Activated CD8-positive, alpha-beta T cell treated with anti-CD3 and anti-CD28 coated beads, Interleukin-2, amount 10 ng/mL, durations not matched to agents 7 days and 5 days (primary cell): ENCODE measurements at regions not wholly inside any gene's neighbourhood (a gene's known extent, or its start where the extent isn't known, plus 50 kb on each side); places are given as distances from the start of the nearest gene placed in this dataset.
A peak's percentile ranks its signal among the peaks of the same experiment; 100 is the strongest.

Experiments
- ATAC-seq: fragments of 150-1000 bp; cut with Tn5 transposase; one replicate; pipeline ENCODE4 v1.10.0; 2021; ENCODE audit warnings: moderate library complexity
- CTCF ChIA-PET: fragments of 350-600 bp; sonication (Branson Sonifier 250); formaldehyde crosslinking; loops from one replicate; lab custom pipeline; 2021; ENCODE audit warnings: antibody characterized with exemption; lab: Charles Lee
- POLR2A ChIA-PET: fragments of 350-600 bp; sonication (Branson Sonifier 250); formaldehyde crosslinking; loops from one replicate; lab custom pipeline; 2021; ENCODE audit warnings: antibody characterized with exemption; lab: Charles Lee
- DNase-seq: peaks from one replicate; pipeline ENCODE4 v3.0.0-alpha.2; 2020
- H3K27ac Mint-ChIP-seq: one replicate; pipeline ENCODE4 v1.8.0; 2021; ENCODE audit warnings: mild to moderate bottlenecking, mixed read lengths
- H3K27me3 Mint-ChIP-seq: one replicate; pipeline ENCODE4 v1.8.0; 2021; ENCODE audit warnings: low read depth, mixed read lengths
- H3K36me3 Mint-ChIP-seq: one replicate; pipeline ENCODE4 v1.8.0; 2021; ENCODE audit warnings: low read depth, mixed read lengths
- H3K4me1 Mint-ChIP-seq: one replicate; pipeline ENCODE4 v1.8.0; 2021; ENCODE audit warnings: low read depth, mixed read lengths
- H3K4me3 Mint-ChIP-seq: one replicate; pipeline ENCODE4 v1.8.0; 2021; ENCODE audit warnings: mild to moderate bottlenecking, mixed read lengths
- H3K9me3 Mint-ChIP-seq: one replicate; pipeline ENCODE4 v1.8.0; 2022; ENCODE audit warnings: mixed read lengths; ENCODE audit not compliant: insufficient read depth

DNA sequence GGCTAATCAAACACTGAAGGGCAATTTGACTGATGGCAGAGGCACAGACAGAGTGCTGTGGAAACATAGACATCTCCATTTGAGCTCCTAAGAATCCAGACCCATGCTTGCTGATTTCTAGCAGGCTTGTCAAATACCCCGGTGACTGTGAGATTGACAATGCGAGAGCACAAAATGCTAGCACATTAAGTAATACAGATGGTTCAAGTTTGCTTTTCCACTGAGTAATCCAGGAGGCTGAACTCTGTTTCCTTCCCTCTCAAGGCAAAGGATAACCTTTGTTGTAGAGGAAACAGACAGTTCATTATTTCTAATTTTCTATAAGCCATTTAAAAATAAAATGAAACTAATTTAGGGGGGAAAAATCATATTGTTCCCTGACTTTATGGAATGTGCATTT is 256.5 kb upstream of the CRY1 start:
- POLR2A ChIA-PET: interaction anchor here (1.1 to 1.6 kb wide), 2 partner anchors 13 to 29 kb away, joined by 3 to 7 read pairs; no protein-coding TSS in a partner anchor

DNA sequence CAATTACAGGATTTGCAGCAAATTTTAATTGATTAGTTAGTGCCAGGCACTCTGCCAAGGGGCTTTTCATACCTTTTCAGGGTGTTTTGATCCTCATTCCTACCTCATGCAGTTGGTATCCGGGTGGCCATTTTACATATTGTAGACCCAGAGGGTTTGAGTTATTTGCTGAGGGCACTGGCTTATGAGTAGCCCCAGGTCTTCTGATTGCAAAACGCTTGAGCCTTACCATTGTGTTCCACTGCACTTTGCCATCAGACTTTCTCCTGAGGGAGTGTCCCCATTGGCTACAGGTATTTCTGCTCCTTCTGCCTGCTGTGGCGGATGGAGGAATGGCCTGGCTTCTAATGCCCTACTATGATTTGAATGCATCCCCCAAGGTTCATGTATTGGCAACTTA is 257.8 kb upstream of the CRY1 start:
- ChIA-PET POLR2A (no interaction called here), CTCF (no interaction called here)
- Mint-ChIP-seq H3K27me3 (no peaks in the 10 kb centered on the region), H3K9me3 (peaks cover 12% of the 10 kb centered on the region), H3K4me1 (peaks cover 69% of the 10 kb centered on the region), H3K4me3 (no peak overlapping the region), H3K27ac (no peak overlapping the region), H3K36me3 (peaks cover 25% of the 10 kb centered on the region)
- no peak for ATAC-seq
- DNase-seq: no peak

More for the DNA sequence above, 256.5 kb upstream of the CRY1 start:
- DNase-seq: no peak
- H3K4me1 Mint-ChIP-seq: peaks cover 62% of the 10 kb centered on the region
- no peak overlapping the region for H3K4me3 Mint-ChIP-seq
- no peaks in the 10 kb centered on the region for H3K27me3 Mint-ChIP-seq
- ATAC-seq: no peak
- no peak overlapping the region for H3K27ac Mint-ChIP-seq
- peaks cover 32% of the 10 kb centered on the region for H3K36me3 Mint-ChIP-seq
- peaks cover 12% of the 10 kb centered on the region for H3K9me3 Mint-ChIP-seq
- CTCF ChIA-PET: interaction anchor here (1.5 kb wide), 2 partner anchors 28 to 53 kb away, joined by 4 read pairs; no protein-coding TSS in a partner anchor

DNA sequence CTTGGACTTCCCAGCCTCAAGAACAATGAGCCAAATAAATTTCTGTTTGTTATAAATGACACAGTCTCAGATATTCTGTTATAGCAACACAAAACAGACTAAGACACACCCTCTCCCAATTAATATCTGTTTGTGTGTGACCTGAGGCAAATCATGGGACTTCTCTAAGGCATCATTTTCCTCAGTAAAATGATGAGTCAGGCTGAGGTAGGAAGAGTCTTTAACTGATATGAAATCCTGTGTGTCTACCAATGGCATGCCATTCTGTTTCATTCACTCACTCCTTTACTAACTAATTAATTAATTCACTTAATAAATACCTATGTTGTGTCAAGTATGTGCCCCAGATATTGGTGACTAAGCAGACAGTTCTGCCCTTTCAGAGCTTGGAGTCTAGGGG is 258.4 kb upstream of the CRY1 start:
- Mint-ChIP-seq H3K4me1 (peaks cover 69% of the 10 kb centered on the region), H3K4me3 (no peak overlapping the region)
- DNase-seq: no peak

DNA sequence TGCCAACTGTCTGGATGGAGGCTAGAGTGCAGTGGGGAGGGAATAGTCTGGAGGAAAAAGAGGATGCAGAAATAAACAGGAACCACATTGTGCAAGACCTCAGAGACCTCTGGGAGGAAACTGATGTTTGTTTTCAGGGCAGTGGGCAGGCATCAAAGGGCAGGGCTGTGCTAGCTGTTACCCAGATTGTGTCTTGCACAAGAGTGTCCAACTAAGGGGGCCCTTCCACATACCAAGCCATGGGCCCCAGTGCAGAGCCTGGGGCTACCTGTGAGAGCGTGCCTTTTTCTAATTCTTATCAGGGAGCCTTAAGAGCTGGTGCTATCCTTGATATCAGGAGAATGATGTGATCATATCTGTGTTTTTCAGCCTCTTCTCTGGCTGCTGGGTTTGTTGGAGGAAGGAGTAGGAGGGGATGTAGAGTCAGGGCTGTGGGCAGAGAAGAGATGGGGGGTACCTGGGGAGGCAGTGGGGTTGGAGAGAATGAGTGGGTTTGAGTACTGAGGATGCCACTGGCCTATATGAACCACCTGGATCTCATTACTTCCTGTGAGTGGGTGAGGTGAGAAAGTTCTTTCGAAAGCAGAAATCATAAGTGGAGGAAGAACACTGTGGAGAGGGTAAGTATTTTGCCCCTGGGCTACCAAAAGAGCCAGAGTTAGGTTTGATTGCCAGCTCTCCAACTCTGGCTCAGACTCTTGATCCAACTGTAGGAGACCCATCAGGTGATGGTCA is 259.2 kb upstream of the CRY1 start:
- ChIA-PET CTCF (no interaction called here), POLR2A (interaction anchor here (0.6 to 1.7 kb wide), 3 partner anchors 12 to 32 kb away, joined by 3 to 6 read pairs (median 3); no protein-coding TSS in a partner anchor)
- Mint-ChIP-seq H3K27me3 (no peaks in the 10 kb centered on the region), H3K4me1 (peaks cover 73% of the 10 kb centered on the region), H3K27ac (peak overlapping the region; percentile 78), H3K4me3 (peak overlapping the region; percentile 16), H3K9me3 (peaks cover 8% of the 10 kb centered on the region), H3K36me3 (peaks cover 16% of the 10 kb centered on the region)
- DNase-seq (peak; percentile 36), ATAC-seq (peak; percentile 69)

More for the DNA sequence above, 258.4 kb upstream of the CRY1 start:
- peaks cover 12% of the 10 kb centered on the region for H3K9me3 Mint-ChIP-seq
- POLR2A ChIA-PET: interaction anchor here (1.1 to 1.7 kb wide), 2 partner anchors 20 to 31 kb away, joined by 3 to 6 read pairs; no protein-coding TSS in a partner anchor
- no peaks in the 10 kb centered on the region for H3K27me3 Mint-ChIP-seq
- no peak for ATAC-seq
- peak overlapping the region; percentile 78 for H3K27ac Mint-ChIP-seq
- peaks cover 22% of the 10 kb centered on the region for H3K36me3 Mint-ChIP-seq
- CTCF ChIA-PET: no interaction called here

- Mint-ChIP-seq H3K27me3 (no peaks in the 10 kb centered on the region), H3K36me3 (peaks cover 15% of the 10 kb centered on the region), H3K4me1 (peaks cover 74% of the 10 kb centered on the region), H3K27ac (peak overlapping the region; percentile 78), H3K4me3 (no peak overlapping the region), H3K9me3 (peaks cover 8% of the 10 kb centered on the region)
- POLR2A ChIA-PET: interaction anchor here (0.5 to 1.7 kb wide), 2 partner anchors 21 to 33 kb away, joined by 3 to 6 read pairs; no protein-coding TSS in a partner anchor
- ATAC-seq (no peak), DNase-seq (no peak)
- CTCF ChIA-PET: interaction anchor here (1.0 kb wide), 1 partner anchor 20 kb away, joined by 3 read pairs; no protein-coding TSS in a partner anchor
Observed at GRCh38 chr12:107353312-107353711, 260.0 kb upstream of the CRY1 start.

GRCh38 chr12:107355004-107355565 is 261.7 kb upstream of the CRY1 start:
- ChIA-PET POLR2A (interaction anchor here (0.7 kb wide), 1 partner anchor 18 kb away, joined by 3 read pairs; no protein-coding TSS in a partner anchor), CTCF (interaction anchor here (0.8 to 4.2 kb wide), 7 partner anchors 17 to 224 kb away, joined by 3 to 42 read pairs (median 7); a partner anchor contains a TSS)
- Mint-ChIP-seq H3K4me3 (no peak overlapping the region), H3K9me3 (peaks cover 8% of the 10 kb centered on the region), H3K36me3 (peaks cover 17% of the 10 kb centered on the region), H3K4me1 (peaks cover 82% of the 10 kb centered on the region), H3K27ac (no peak overlapping the region), H3K27me3 (no peaks in the 10 kb centered on the region)
- DNase-seq (no peak), ATAC-seq (no peak)

DNA sequence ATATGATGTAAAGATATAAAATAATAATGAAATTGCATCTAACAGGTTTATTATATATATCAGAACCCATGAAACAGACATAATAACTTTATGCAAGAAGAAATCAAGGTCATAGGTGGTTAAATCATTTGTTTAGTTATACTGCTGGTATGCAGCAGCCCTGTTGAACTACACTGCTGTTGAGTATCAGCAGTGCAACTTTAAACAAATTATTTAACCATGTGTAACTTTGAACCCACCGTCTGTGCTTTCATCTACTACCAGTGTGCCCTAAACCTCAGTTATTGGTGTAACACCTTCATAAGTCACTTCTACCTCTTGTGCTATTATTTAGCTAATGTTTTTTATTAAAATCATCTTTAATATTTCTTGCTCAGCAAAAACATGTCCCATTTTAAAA is 262.3 kb upstream of the CRY1 start:
- no peak overlapping the region for H3K27ac Mint-ChIP-seq
- H3K4me1 Mint-ChIP-seq: peaks cover 83% of the 10 kb centered on the region
- ATAC-seq (no peak), DNase-seq (no peak)
- ChIA-PET CTCF (interaction anchor here (0.8 to 4.2 kb wide), 8 partner anchors 17 to 224 kb away, joined by 3 to 42 read pairs (median 6); a partner anchor contains a TSS), POLR2A (interaction anchor here (1.1 to 2.0 kb wide), 2 partner anchors 14 to 35 kb away, joined by 4 to 10 read pairs; no protein-coding TSS in a partner anchor)
- H3K4me3 Mint-ChIP-seq: no peak overlapping the region
- peaks cover 17% of the 10 kb centered on the region for H3K36me3 Mint-ChIP-seq
- no peaks in the 10 kb centered on the region for H3K27me3 Mint-ChIP-seq
- H3K9me3 Mint-ChIP-seq: peaks cover 8% of the 10 kb centered on the region

GRCh38 chr12:107356266-107356936 is 263.1 kb upstream of the CRY1 start:
- Mint-ChIP-seq H3K27ac (no peak overlapping the region), H3K36me3 (peaks cover 21% of the 10 kb centered on the region), H3K27me3 (no peaks in the 10 kb centered on the region), H3K4me3 (no peak overlapping the region), H3K4me1 (peaks cover 84% of the 10 kb centered on the region), H3K9me3 (peaks cover 10% of the 10 kb centered on the region)
- peak; percentile 71 for ATAC-seq
- POLR2A ChIA-PET: interaction anchor here (0.9 to 2.0 kb wide), 5 partner anchors 13 to 38 kb away, joined by 3 to 10 read pairs (median 4); a partner anchor contains a TSS
- CTCF ChIA-PET: interaction anchor here (0.8 to 4.2 kb wide), 12 partner anchors 12 to 271 kb away, joined by 3 to 42 read pairs (median 5); a partner anchor contains a TSS
- DNase-seq: peak; percentile 36

DNA sequence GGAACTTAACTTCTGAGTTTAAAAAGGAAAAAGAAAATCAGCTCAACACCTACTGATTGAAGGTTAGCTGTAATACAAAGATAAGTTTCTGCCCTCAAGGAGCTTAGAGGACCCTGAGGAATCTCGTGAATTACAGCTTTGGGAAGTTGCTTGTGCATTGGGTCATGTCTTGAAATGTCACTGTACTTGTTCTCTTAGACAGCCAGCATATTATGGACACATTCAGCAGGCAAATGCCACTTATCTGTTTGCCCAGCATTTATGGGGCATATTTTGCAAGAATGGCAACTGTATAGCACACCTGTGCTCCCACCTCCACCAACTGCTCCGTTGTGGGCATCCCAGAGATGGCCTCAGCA is 263.6 kb upstream of the CRY1 start:
- H3K4me1 Mint-ChIP-seq: peaks cover 84% of the 10 kb centered on the region
- peaks cover 22% of the 10 kb centered on the region for H3K36me3 Mint-ChIP-seq

DNA sequence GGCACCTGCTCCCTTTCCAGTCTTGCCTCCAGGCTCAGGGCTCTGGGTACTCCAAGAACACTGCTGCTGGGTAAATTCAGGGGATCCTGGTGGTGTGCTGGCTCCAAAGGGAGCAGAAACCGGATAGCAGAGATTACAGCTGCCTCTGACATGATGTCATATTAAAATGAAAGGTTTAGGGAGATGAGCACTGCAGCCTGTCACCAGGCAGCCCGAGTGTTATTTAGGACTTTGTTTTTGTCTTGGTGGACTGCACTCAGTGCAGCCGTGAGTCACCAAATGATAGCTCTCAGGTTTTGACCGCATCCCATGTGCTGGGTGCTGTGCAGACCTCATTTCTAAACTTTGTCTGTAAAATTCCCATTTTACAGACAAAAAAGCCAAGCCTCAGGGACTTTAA is 266.0 kb upstream of the CRY1 start:
- DNase-seq (no peak), ATAC-seq (no peak)
- H3K27me3 Mint-ChIP-seq: no peaks in the 10 kb centered on the region
- ChIA-PET POLR2A (no interaction called here), CTCF (interaction anchor here (1.1 to 1.8 kb wide), 2 partner anchors 13 to 43 kb away, joined by 3 to 5 read pairs; no protein-coding TSS in a partner anchor)
- no peak overlapping the region for H3K4me3 Mint-ChIP-seq
- peaks cover 12% of the 10 kb centered on the region for H3K36me3 Mint-ChIP-seq
- peaks cover 77% of the 10 kb centered on the region for H3K4me1 Mint-ChIP-seq
- H3K27ac Mint-ChIP-seq: no peak overlapping the region
- H3K9me3 Mint-ChIP-seq: peaks cover 3% of the 10 kb centered on the region

More for the DNA sequence above, 263.6 kb upstream of the CRY1 start:
- no peaks in the 10 kb centered on the region for H3K27me3 Mint-ChIP-seq
- H3K9me3 Mint-ChIP-seq: peaks cover 11% of the 10 kb centered on the region
- H3K27ac Mint-ChIP-seq: no peak overlapping the region
- CTCF ChIA-PET: interaction anchor here (0.8 to 4.2 kb wide), 10 partner anchors 12 to 271 kb away, joined by 3 to 42 read pairs (median 6); a partner anchor contains a TSS
- POLR2A ChIA-PET: interaction anchor here (0.6 to 2.0 kb wide), 5 partner anchors 15 to 400 kb away, joined by 3 to 10 read pairs (median 4); a partner anchor contains a TSS
- no peak for ATAC-seq
- no peak overlapping the region for H3K4me3 Mint-ChIP-seq
- no peak for DNase-seq

DNA sequence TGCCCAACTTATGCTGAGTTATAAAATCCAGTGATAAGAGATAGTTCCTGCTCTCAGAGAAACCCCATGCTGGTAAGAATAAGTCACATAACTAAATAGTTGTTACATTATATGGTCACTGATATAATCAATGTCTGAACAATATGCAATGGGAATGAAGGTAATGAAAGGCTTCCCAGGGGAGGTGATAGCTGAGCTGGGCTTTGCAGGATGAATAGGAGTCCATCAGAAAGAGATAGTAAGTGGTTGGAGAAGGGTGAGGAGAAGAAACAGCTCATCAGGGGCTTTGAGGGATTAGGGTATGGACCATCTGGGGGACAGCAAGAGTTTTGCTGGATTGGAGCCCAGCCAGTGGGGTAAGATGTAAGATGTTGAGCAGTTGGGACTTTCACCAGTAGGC is 266.7 kb upstream of the CRY1 start:
- peaks cover 72% of the 10 kb centered on the region for H3K4me1 Mint-ChIP-seq
- H3K4me3 Mint-ChIP-seq: no peak overlapping the region
- peaks cover 3% of the 10 kb centered on the region for H3K9me3 Mint-ChIP-seq
- ATAC-seq: no peak
- POLR2A ChIA-PET: no interaction called here
- H3K36me3 Mint-ChIP-seq: peaks cover 12% of the 10 kb centered on the region
- no peak for DNase-seq
- CTCF ChIA-PET: interaction anchor here (0.9 to 1.8 kb wide), 3 partner anchors 12 to 42 kb away, joined by 3 to 5 read pairs (median 3); no protein-coding TSS in a partner anchor
- no peaks in the 10 kb centered on the region for H3K27me3 Mint-ChIP-seq
- no peak overlapping the region for H3K27ac Mint-ChIP-seq
